ENCODE measurements at regions not wholly inside any gene's neighbourhood (a gene's known extent, or its start where the extent isn't known, plus 50 kb on each side); places are given as distances from the start of the nearest gene placed in this dataset.

- TF ChIP-seq POLR2A (IDR thresholded peaks at IDR 0.05): no peak
- TF ChIP-seq CTCF (IDR thresholded peaks at IDR 0.05): no peak
Observed at GRCh38 chr2:120504936-120505705, 159.2 kb downstream of the INHBB start.

Data from heart left ventricle (tissue), 13 donors.